Endothelial cell of umbilical vein (primary cell): ENCODE measurements at regions not wholly inside any gene's neighbourhood (a gene's known extent, or its start where the extent isn't known, plus 50 kb on each side); places are given as distances from the start of the nearest gene placed in this dataset.
"Not testable (repeated sequence)": the region's sequence is repeated elsewhere in the genome, so short reads cannot be mapped to it uniquely, and the experiment has no call there.

ENCODE experiments used
- BruUV-seq: library from RNA; stranded (reverse); fragments of 400-500 nt; replicated peaks from 2 replicates; lab custom pipeline; 2021; lab: Mats Ljungman, UMichigan
- CTCF ChIA-PET: fragments of 300-600, 350-600 bp; sonication (Branson Sonifier 250); formaldehyde crosslinking; loops from one replicate; lab custom pipeline; 2021; ENCODE audit warnings: antibody characterized with exemption, inconsistent platforms; lab: Charles Lee
- POLR2A ChIA-PET: fragments of 300-600, 350-600 bp; sonication (Branson Sonifier 250); formaldehyde crosslinking; loops from one replicate; lab custom pipeline; 2021; ENCODE audit warnings: antibody characterized with exemption, inconsistent platforms; lab: Charles Lee
- DNase-seq: peaks from one replicate; pipeline ENCODE4 v3.0.0-alpha.2; 2011; ENCODE audit warnings: low read depth, low spot score
- FAIRE-seq: peaks from 2 replicates; lab custom pipeline; 2011; peaks lifted over from hg19 to GRCh38; lab: Jason Lieb, UNC
- H2AFZ ChIP-seq: 2 replicates; pipeline ENCODE4 v1.6.0; 2012; ENCODE audit warnings: low read depth, low read length, control low read depth, inconsistent platforms
- H3K27ac ChIP-seq: 2 replicates; pipeline ENCODE4 v1.5.1; 2011; ENCODE audit warnings: low read depth, mild to moderate bottlenecking, control low read depth, low read length, moderate library complexity; ENCODE audit not compliant: insufficient read depth
- H3K27me3 ChIP-seq, 2 experiments: 2 replicates each; pipeline versions ENCODE4 v1.6.0 to v1.6.1; 2011; ENCODE audit warnings: low read length in 2 of 2, mixed read lengths in 1 of 2; ENCODE audit not compliant: control insufficient read depth in 2 of 2, insufficient read depth in 2 of 2
- H3K36me3 ChIP-seq, 2 experiments: 2 replicates in 1 of 2; 3 replicates in 1 of 2; pipeline ENCODE4 v1.5.1; 2011; ENCODE audit warnings: low read length in 2 of 2, mild to moderate bottlenecking in 1 of 2, moderate library complexity in 1 of 2; ENCODE audit not compliant: control insufficient read depth in 2 of 2, insufficient read depth in 2 of 2; ENCODE audit errors: extremely low read depth in 1 of 2
- H3K4me1 ChIP-seq: 3 replicates; pipeline ENCODE4 v1.5.1; 2011; ENCODE audit warnings: mild to moderate bottlenecking, low read length; ENCODE audit not compliant: control insufficient read depth, insufficient read depth; ENCODE audit errors: extremely low read depth
- H3K4me2 ChIP-seq: 2 replicates; pipeline ENCODE4 v1.6.1; 2011; ENCODE audit warnings: low read length, control low read depth, mixed read lengths; ENCODE audit not compliant: insufficient read depth
- H3K4me3 ChIP-seq, 3 experiments: fragments of 200-600 bp in 1 of 3; sonication (generic), shearing (Covaris generic) in 1 of 3; replicated peaks in 1 of 3; 2 replicates each; pipeline ENCODE4 v1.5.1; 2011 to 2016; ENCODE audit warnings: control low read depth in 3 of 3, low read length in 3 of 3, mild to moderate bottlenecking in 2 of 3, inconsistent platforms in 1 of 3, low read depth in 1 of 3, moderate library complexity in 1 of 3; ENCODE audit not compliant: insufficient read depth in 1 of 3
- H3K79me2 ChIP-seq: 2 replicates; pipeline ENCODE4 v1.6.0; 2012; ENCODE audit warnings: low read length, inconsistent platforms; ENCODE audit not compliant: control insufficient read depth, insufficient read depth
- H3K9ac ChIP-seq: replicated peaks from 2 replicates; pipeline ENCODE3; 2011; ENCODE audit warnings: low read length, control low read depth; ENCODE audit not compliant: insufficient read depth; ENCODE audit errors: extremely low read depth
- H3K9me1 ChIP-seq: replicated peaks from 3 replicates; pipeline ENCODE4 v1.6.0; 2011; ENCODE audit warnings: mild to moderate bottlenecking, low read length; ENCODE audit not compliant: control insufficient read depth, insufficient read depth; ENCODE audit errors: extremely low read depth
- H3K9me3 ChIP-seq: replicated peaks from 2 replicates; pipeline ENCODE4 v1.5.1; 2012; ENCODE audit warnings: low read length, inconsistent platforms; ENCODE audit not compliant: control insufficient read depth, insufficient read depth
- H4K20me1 ChIP-seq: replicated peaks from 2 replicates; pipeline ENCODE3; 2011; ENCODE audit warnings: mild to moderate bottlenecking, low read length; ENCODE audit not compliant: control insufficient read depth, insufficient read depth; ENCODE audit errors: extremely low read depth
- CTCF ChIP-seq, 2 donors: IDR thresholded peaks; 1 replicate in 1 of 2; 2 replicates in 1 of 2; pipeline ENCODE4 v1.5.1; 2011; ENCODE audit warnings: low read length in 2 of 2, mild to moderate bottlenecking in 2 of 2, moderate library complexity in 2 of 2, control low read depth in 1 of 2, inconsistent platforms in 1 of 2, low read depth in 1 of 2; ENCODE audit not compliant: insufficient read depth in 1 of 2; ENCODE audit errors: extremely low read depth in 1 of 2
- EZH2 ChIP-seq: IDR thresholded peaks from 2 replicates; pipeline ENCODE4 v1.6.1; 2012; ENCODE audit warnings: borderline replicate concordance, low read depth, mild to moderate bottlenecking, moderate library complexity, low read length, inconsistent platforms; ENCODE audit not compliant: severe bottlenecking
- FOS ChIP-seq: IDR thresholded peaks from 2 replicates; pipeline ENCODE4 v1.6.1; 2011; ENCODE audit warnings: mild to moderate bottlenecking, low read length, moderate library complexity, borderline replicate concordance; ENCODE audit not compliant: insufficient read depth
- GATA2 ChIP-seq: IDR thresholded peaks from 2 replicates; pipeline ENCODE4 v1.7.0; 2011; ENCODE audit warnings: low read depth, mild to moderate bottlenecking, moderate library complexity, mixed read lengths, low read length; ENCODE audit not compliant: insufficient read length, insufficient read depth
- JUN ChIP-seq: IDR thresholded peaks from 2 replicates; pipeline ENCODE4 v1.6.1; 2011; ENCODE audit warnings: borderline replicate concordance, low read depth; ENCODE audit not compliant: insufficient read length, insufficient read depth
- MAX ChIP-seq: IDR thresholded peaks from 2 replicates; pipeline ENCODE4 v1.6.1; 2011; ENCODE audit not compliant: insufficient read depth, insufficient read length
- MYC ChIP-seq: IDR thresholded peaks from one replicate; pipeline ENCODE4 v1.6.1; 2011; ENCODE audit warnings: mild to moderate bottlenecking, low read depth, low read length
- POLR2A ChIP-seq: IDR thresholded peaks from 2 replicates; pipeline ENCODE4 v1.6.1; 2012; ENCODE audit warnings: low read depth, mild to moderate bottlenecking, control low read depth, low read length
- POLR2AphosphoS5 ChIP-seq: IDR thresholded peaks from 2 replicates; pipeline ENCODE4 v1.6.1; 2012; ENCODE audit warnings: low read depth, mild to moderate bottlenecking, control low read depth, low read length, moderate library complexity; ENCODE audit not compliant: insufficient read depth
- dilution Hi-C: fragments of 300-500 bp; cut with MboI; formaldehyde crosslinking; loops from one replicate; pipeline ENCODE4 v1.15.0; 2019; ENCODE audit warnings: low sequenced_read_pairs; ENCODE audit not compliant: extremely low pct_ligation_motif_present
- intact Hi-C: fragments of 100-400 bp; cut with micrococcal nuclease; formaldehyde crosslinking; loops from one replicate; pipeline ENCODE4 v1.10.0; 2022

- dilution Hi-C loops: no loop called here
Observed at GRCh38 chr9:134531220-134531970, 110.2 kb upstream of the COL5A1 start.

GRCh38 chr9:134532084-134532483, 109.5 kb upstream of the COL5A1 start:
- intact Hi-C loops (no loop called here), dilution Hi-C loops (no loop called here)
- no peak overlapping the region for H3K9ac ChIP-seq
- no peaks in the 10 kb centered on the region for H4K20me1 ChIP-seq
- no peaks in the 10 kb centered on the region for H3K9me3 ChIP-seq
- FAIRE-seq: no peak
- ChIA-PET CTCF (no interaction called here), POLR2A (no interaction called here)
- no peaks in the 10 kb centered on the region for H3K79me2 ChIP-seq
- no peak overlapping the region for H3K4me2 ChIP-seq
- H3K27ac ChIP-seq: no peak overlapping the region
- no peak for TF ChIP-seq EZH2
- TF ChIP-seq MAX: no peak
- no peak for TF ChIP-seq MYC
- no peak for TF ChIP-seq POLR2A
- TF ChIP-seq JUN: no peak
- no peak for TF ChIP-seq GATA2
- TF ChIP-seq FOS: no peak
- TF ChIP-seq CTCF (IDR thresholded peaks at IDR 0.05; ENCODE audit: extremely low read depth in 1 of 2, insufficient read depth in 1 of 2, low read depth in 1 of 2, low read length in 2 of 2): no peak
- no peak for TF ChIP-seq POLR2AphosphoS5
- no peak for DNase-seq
- no peaks in the 10 kb centered on the region for H3K36me3 ChIP-seq
- H3K4me1 ChIP-seq: no peaks in the 10 kb centered on the region
- BruUV-seq: no TSS peak
- no peak overlapping the region for H3K4me3 ChIP-seq
- H2AFZ ChIP-seq: no peak overlapping the region
- no peaks in the 10 kb centered on the region for H3K9me1 ChIP-seq
- H3K27me3 ChIP-seq: peaks cover 3 to 17% of the 10 kb centered on the region in 2 experiments

More at GRCh38 chr9:134531220-134531970, 110.2 kb upstream of the COL5A1 start:
- Histone ChIP-seq H3K9ac (no peak overlapping the region), H2AFZ (no peak overlapping the region), H3K9me3 (no peaks in the 10 kb centered on the region), H3K4me3 (no peak overlapping the region), H4K20me1 (no peaks in the 10 kb centered on the region), H3K27ac (no peak overlapping the region), H3K36me3 (no peaks in the 10 kb centered on the region), H3K4me1 (no peaks in the 10 kb centered on the region), H3K9me1 (no peaks in the 10 kb centered on the region), H3K4me2 (no peak overlapping the region), H3K27me3 (peaks cover 5 to 17% of the 10 kb centered on the region in 2 experiments), H3K79me2 (no peaks in the 10 kb centered on the region)
- ChIA-PET CTCF (no interaction called here), POLR2A (no interaction called here)
- TF ChIP-seq MYC (no peak), GATA2 (no peak), POLR2AphosphoS5 (no peak), FOS (no peak)
- FAIRE-seq: no peak
- no peak for DNase-seq
- BruUV-seq: no TSS peak
- intact Hi-C loops: no loop called here

GRCh38 chr9:134532661-134533060, 108.9 kb upstream of the COL5A1 start:
- dilution Hi-C loops, POLR2A ChIA-PET: not testable (repeated sequence)

More at GRCh38 chr9:134532661-134533060, 108.9 kb upstream of the COL5A1 start:
- intact Hi-C loops, H4K20me1 ChIP-seq, BruUV-seq, H3K9me1 ChIP-seq, H3K9ac ChIP-seq, H3K4me2 ChIP-seq, H3K4me1 ChIP-seq, H3K4me3 ChIP-seq, CTCF ChIA-PET, H3K36me3 ChIP-seq, H3K9me3 ChIP-seq, FAIRE-seq, H2AFZ ChIP-seq, H3K79me2 ChIP-seq, H3K27ac ChIP-seq, DNase-seq: not testable (repeated sequence)
- peaks cover 3 to 17% of the 10 kb centered on the region in 2 experiments for H3K27me3 ChIP-seq
